VCaP (cell line): ENCODE measurements at regions not wholly inside any gene's neighbourhood (a gene's known extent, or its start where the extent isn't known, plus 50 kb on each side); places are given as distances from the start of the nearest gene placed in this dataset.

Experiments used
- H3K27ac ChIP-seq: fragments of 450-650 bp; 2 replicates; pipeline ENCODE4 v1.5.1; 2017
- CTCF ChIP-seq: fragments of 450-650 bp; conservative IDR thresholded peaks from 2 replicates; pipeline ENCODE4 v1.5.1; 2017; ENCODE audit warnings: mild to moderate bottlenecking, moderate library complexity

- no peak overlapping the region for H3K27ac ChIP-seq
- TF ChIP-seq CTCF: no peak
These were observed 103.5 kb upstream of the PLEKHA5 start for GRCh38 chr12:19026034-19026433.

DNA sequence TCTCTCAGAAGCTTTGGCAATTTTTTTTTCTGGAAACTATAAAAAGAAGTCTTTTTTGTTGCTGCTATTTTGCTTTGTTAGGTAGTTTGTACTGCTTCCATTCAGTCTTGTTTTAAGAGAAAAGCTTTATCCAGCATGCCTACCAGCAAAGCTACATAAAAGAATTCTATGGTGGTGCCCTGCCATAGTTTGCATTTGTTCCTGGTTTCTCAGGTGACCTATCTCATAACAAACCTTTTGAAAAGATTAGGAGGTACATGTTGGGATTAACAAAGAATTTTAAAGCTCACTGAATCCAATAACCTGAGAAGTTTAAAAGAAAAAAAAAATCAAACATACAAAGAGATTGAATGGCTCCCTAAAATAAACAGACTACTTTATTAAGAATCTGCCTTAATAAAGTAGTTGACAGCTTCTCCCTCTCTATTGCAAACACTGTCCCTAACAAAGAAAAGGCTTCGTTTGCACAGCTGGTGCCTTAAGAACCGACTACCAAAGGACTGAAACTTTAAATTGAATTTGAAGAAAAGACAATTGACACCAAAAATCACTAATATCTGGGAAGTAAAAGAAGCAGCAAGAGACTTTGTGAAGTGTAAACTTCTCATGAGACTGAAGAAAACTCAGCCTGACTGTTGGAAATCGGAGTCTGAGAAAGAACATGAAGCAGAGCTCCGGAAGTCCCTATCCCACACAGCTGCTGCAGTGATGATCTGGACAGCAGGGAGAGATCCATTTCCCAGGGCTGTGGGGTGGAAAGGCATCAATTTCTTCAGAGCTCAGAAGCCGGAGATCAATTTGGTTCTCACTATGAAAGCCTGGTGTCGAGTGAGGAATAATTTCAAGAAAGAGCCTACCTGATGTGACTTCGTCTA lies 102.7 kb upstream of the PLEKHA5 start:
- TF ChIP-seq CTCF: no peak
- H3K27ac ChIP-seq: no peak overlapping the region

GRCh38 chr12:19030180-19030579 lies 99.4 kb upstream of the PLEKHA5 start:
- H3K27ac ChIP-seq: no peak overlapping the region
- TF ChIP-seq CTCF: no peak

- no peak overlapping the region for H3K27ac ChIP-seq
These were observed 98.9 kb upstream of the PLEKHA5 start for GRCh38 chr12:19030603-19031002.

DNA sequence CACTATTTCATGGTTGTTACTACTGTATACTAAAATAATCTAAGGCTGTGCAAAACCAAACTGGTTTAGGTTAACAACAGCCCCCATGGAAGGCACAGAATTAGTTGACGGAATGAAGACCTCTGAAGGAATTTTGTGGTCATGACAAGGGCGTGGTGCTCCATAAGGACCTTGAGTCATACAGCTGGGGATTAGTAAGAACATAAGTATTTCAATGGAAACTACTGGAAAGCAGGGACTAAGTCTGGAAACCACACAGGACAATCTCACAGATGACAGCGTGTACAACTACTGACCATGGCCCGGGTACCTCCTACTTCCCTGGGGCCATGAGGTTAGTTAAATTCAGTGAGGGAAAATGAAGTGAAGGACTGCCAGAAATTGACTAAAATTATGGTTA lies 98.5 kb upstream of the PLEKHA5 start:
- no peak for TF ChIP-seq CTCF
- no peak overlapping the region for H3K27ac ChIP-seq

More at GRCh38 chr12:19030603-19031002, 98.9 kb upstream of the PLEKHA5 start:
- TF ChIP-seq CTCF: no peak

- TF ChIP-seq CTCF: no peak
These were observed 96.7 kb upstream of the PLEKHA5 start for GRCh38 chr12:19032826-19033225.

GRCh38 chr12:19033244-19033643 lies 96.3 kb upstream of the PLEKHA5 start:
- no peak for TF ChIP-seq CTCF
- H3K27ac ChIP-seq: no peak overlapping the region

More at GRCh38 chr12:19032826-19033225, 96.7 kb upstream of the PLEKHA5 start:
- H3K27ac ChIP-seq: no peak overlapping the region
